K562 (cell line): ENCODE measurements at regions not wholly inside any gene's neighbourhood (a gene's known extent, or its start where the extent isn't known, plus 50 kb on each side); places are given as distances from the start of the nearest gene placed in this dataset.

Source experiments
- ATAC-seq: fragments of 200-7000 bp; cut with Tn5 transposase; 3 replicates; pipeline ENCODE4 v1.9.1; 2020; ENCODE audit warnings: moderate library complexity
- BruUV-seq: library from RNA; stranded (reverse); fragments of 400-500 nt; replicated peaks from 2 replicates; lab custom pipeline; 2021; lab: Mats Ljungman, UMichigan
- CTCF ChIA-PET: fragments of 300-600 bp; formaldehyde crosslinking; extraction: SDS; loops from one replicate; lab custom pipeline; 2021; ENCODE audit warnings: low intra/inter-chr PET ratio; lab: Yijun Ruan, JAX
- POLR2A ChIA-PET: fragments of 300-600, 350-650 bp; sonication (Branson Sonifier 250); formaldehyde crosslinking; extraction: SDS; loops from one replicate; lab custom pipeline; 2021; ENCODE audit warnings: antibody characterized with exemption, inconsistent platforms; lab: Yijun Ruan, JAX
- DNase-seq, 4 experiments: peaks; one replicate each; pipeline versions ENCODE4 v3.0.0 to v3.0.0-alpha.2; 2011 to 2018; ENCODE audit warnings: low spot score in 3 of 4, mixed read lengths in 3 of 4; ENCODE audit errors: extremely low read depth in 1 of 4
- FAIRE-seq: peaks from 2 replicates; lab custom pipeline; 2011; peaks lifted over from hg19 to GRCh38; lab: Jason Lieb, UNC
- H2AFZ ChIP-seq: 2 replicates; pipeline ENCODE4 v1.6.0; 2011; ENCODE audit warnings: low read depth, low read length, control low read depth, inconsistent platforms
- H3K27ac ChIP-seq: fragments of 200-600 bp; 3 replicates; pipeline ENCODE4 v1.8.0; 2011; ENCODE audit warnings: low read depth, mild to moderate bottlenecking, control low read depth, inconsistent platforms, low read length, moderate library complexity, mixed read lengths; ENCODE audit errors: extremely low read depth
- H3K27me3 ChIP-seq, 2 experiments: fragments of 300-600 bp in 1 of 2; 2 replicates in 1 of 2; 3 replicates in 1 of 2; pipeline versions ENCODE4 v1.6.0 to v1.8.0; 2011; ENCODE audit warnings: inconsistent platforms in 2 of 2, low read length in 2 of 2, mild to moderate bottlenecking in 1 of 2, mixed read lengths in 1 of 2, moderate library complexity in 1 of 2; ENCODE audit not compliant: control insufficient read depth in 2 of 2, insufficient read depth in 2 of 2
- H3K36me3 ChIP-seq: fragments of 300-600 bp; 3 replicates; pipeline ENCODE4 v1.8.0; 2011; ENCODE audit warnings: mild to moderate bottlenecking, low read length, inconsistent platforms; ENCODE audit not compliant: control insufficient read depth, insufficient read depth
- H3K4me1 ChIP-seq, 2 experiments: fragments of 200-600 bp in 1 of 2; replicated peaks in 1 of 2; 2 replicates in 1 of 2; 3 replicates in 1 of 2; pipeline versions ENCODE4 v1.5.1 to v1.8.0; 2011; ENCODE audit warnings: inconsistent platforms in 2 of 2, low read length in 2 of 2, mild to moderate bottlenecking in 1 of 2, mixed read lengths in 1 of 2, moderate library complexity in 1 of 2; ENCODE audit not compliant: control insufficient read depth in 2 of 2, insufficient read depth in 2 of 2
- H3K4me2 ChIP-seq: 2 replicates; pipeline ENCODE4 v1.6.1; 2011; ENCODE audit warnings: low read length, control low read depth, inconsistent platforms, mixed read lengths; ENCODE audit not compliant: insufficient read depth
- H3K4me3 ChIP-seq: fragments of 200-600 bp; sonication (generic), shearing (Covaris generic); 2 replicates; pipeline ENCODE4 v1.5.1; 2016; ENCODE audit warnings: control low read depth, inconsistent platforms
- H3K79me2 ChIP-seq: fragments of 200-600 bp; 3 replicates; pipeline ENCODE4 v1.8.0; 2011; ENCODE audit warnings: low read length, inconsistent platforms; ENCODE audit not compliant: control insufficient read depth, insufficient read depth
- H3K9ac ChIP-seq, 2 experiments: 2 replicates each; pipeline versions ENCODE4 v1.6.0 to v1.6.1; 2011; ENCODE audit warnings: low read depth in 2 of 2, low read length in 2 of 2, control low read depth in 1 of 2, inconsistent platforms in 1 of 2, mild to moderate bottlenecking in 1 of 2, mixed read lengths in 1 of 2; ENCODE audit not compliant: insufficient read depth in 1 of 2
- H3K9me1 ChIP-seq: one replicate; pipeline ENCODE4 v1.6.0; 2011; ENCODE audit warnings: inconsistent platforms, mild to moderate bottlenecking, low read length, moderate library complexity; ENCODE audit not compliant: control insufficient read depth, insufficient read depth
- H3K9me3 ChIP-seq: replicated peaks from 2 replicates; pipeline ENCODE4 v1.5.1; 2011; ENCODE audit warnings: low read depth, low read length, inconsistent platforms; ENCODE audit not compliant: control insufficient read depth, insufficient read depth
- H4K20me1 ChIP-seq: replicated peaks from 2 replicates; pipeline ENCODE4 v1.6.1; 2011; ENCODE audit warnings: low read length, inconsistent platforms, mixed read lengths; ENCODE audit not compliant: control insufficient read depth, insufficient read depth
- CEBPG ChIP-seq, 3 experiments: fragments of 200-800 bp in 1 of 3; sonication (Bioruptor generic) in 1 of 3; sonication (generic) in 1 of 3; formaldehyde crosslinking in 1 of 3; IDR thresholded peaks in 2 of 3; conservative IDR thresholded peaks in 1 of 3; 2 replicates each; pipeline versions ENCODE4 v1.6.1 to v1.8.0; 2016 to 2022; ENCODE audit warnings: missing compliant biosample characterization in 2 of 3, missing genetic modification characterization in 2 of 3, mild to moderate bottlenecking in 1 of 3, missing genetic modification reagents in 1 of 3
- MEIS2 ChIP-seq: fragments of 450-650 bp; IDR thresholded peaks from 2 replicates; pipeline ENCODE4 v1.6.1; 2014; ENCODE audit warnings: mild to moderate bottlenecking; ENCODE audit not compliant: partially characterized antibody
- PHB ChIP-seq: fragments of 250-450 bp; sonication (Bioruptor Pico); IDR thresholded peaks from 2 replicates; pipeline ENCODE4 v1.5.0; 2021
- PHF8 ChIP-seq: fragments of 200-600 bp; sonication (generic); IDR thresholded peaks from 2 replicates; pipeline ENCODE4 v1.6.1; 2012; ENCODE audit warnings: mixed run types, mild to moderate bottlenecking, inconsistent platforms, low read length, moderate library complexity, borderline replicate concordance
- PTBP1 ChIP-seq: fragments of 200-400 bp; formaldehyde crosslinking; IDR thresholded peaks from 2 replicates; pipeline ENCODE4 v1.6.1; 2017; ENCODE audit warnings: low read depth, low read length
- SIX5 ChIP-seq, 2 experiments: IDR thresholded peaks; 2 replicates each; pipeline ENCODE4 v1.6.1; 2011; ENCODE audit warnings: low read length in 2 of 2, borderline replicate concordance in 1 of 2, low read depth in 1 of 2, mild to moderate bottlenecking in 1 of 2, moderate library complexity in 1 of 2; ENCODE audit not compliant: insufficient read depth in 1 of 2
- TAF1 ChIP-seq: IDR thresholded peaks from 2 replicates; pipeline ENCODE4 v1.6.1; 2011; ENCODE audit warnings: mild to moderate bottlenecking, low read length, moderate library complexity; ENCODE audit not compliant: insufficient read depth, control insufficient read depth, severe bottlenecking; ENCODE audit errors: extremely low read depth
- ZKSCAN1 ChIP-seq: fragments of 150-350 bp; IDR thresholded peaks from 2 replicates; pipeline ENCODE4 v1.6.1; 2016; ENCODE audit warnings: low read depth, low read length
- ZNF134 ChIP-seq: fragments of 250-450 bp; sonication (Bioruptor Pico); conservative IDR thresholded peaks from 2 replicates; pipeline ENCODE4 v1.4.0; 2020
- WGBS: fragments of 100-300 bp; shearing (Covaris generic); methylation state at CpG from one replicate; pipeline ENCODE4 v1.1.6; 2016; ENCODE audit warnings: low coverage, mixed read lengths; ENCODE audit not compliant: insufficient coverage; ENCODE audit errors: missing lambda C conversion rate; 5-methylcytosine and 5-hydroxymethylcytosine counted together
- in situ Hi-C: fragments of 300-500 bp; cut with MboI; formaldehyde crosslinking; loops from 4 replicates; pipeline ENCODE4 v1.15.0; 2018; ENCODE audit warnings: inconsistent platforms, mixed read lengths
- intact Hi-C: fragments of 100-400 bp; cut with micrococcal nuclease; formaldehyde crosslinking; loops from 2 replicates; pipeline ENCODE4 v1.14.2; 2022
- TF ChIP-seq, protein P1 (sequence below): fragments of 450-650 bp; formaldehyde crosslinking; IDR thresholded peaks from 2 replicates; pipeline ENCODE4 v1.4.0; 2020; ENCODE audit warnings: mild to moderate bottlenecking, moderate library complexity
- TF ChIP-seq, protein P2 (sequence below): fragments of 450-650 bp; IDR thresholded peaks from 2 replicates; pipeline ENCODE4 v1.6.1; 2014; ENCODE audit warnings: low read depth, mild to moderate bottlenecking, moderate library complexity, borderline replicate concordance

DNA sequence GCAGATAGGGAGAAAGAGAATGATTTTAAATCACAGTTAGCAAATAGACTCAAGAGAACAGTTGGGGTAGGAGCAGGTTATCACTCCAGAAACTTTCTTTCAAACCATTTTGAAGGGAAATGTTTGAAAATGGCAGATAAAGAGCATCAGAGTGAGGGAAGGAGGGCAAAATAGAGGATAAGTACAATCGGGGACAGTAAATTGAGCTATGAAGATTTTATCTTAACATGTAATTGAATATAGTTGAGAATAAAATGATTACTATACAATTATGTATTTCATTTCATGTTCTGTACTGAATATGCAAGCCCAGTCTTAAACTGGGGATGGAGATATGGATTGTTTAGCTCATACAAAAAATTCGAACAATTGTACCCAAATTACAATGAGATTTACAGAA is 54.0 kb downstream of the MAP10 start:
- ChIA-PET POLR2A (interaction anchor here (0.6 kb wide), 2 partner anchors 9 to 33 kb away, joined by 3 read pairs; no protein-coding TSS in a partner anchor), CTCF (no interaction called here)
- Histone ChIP-seq H3K4me1 (no peaks in the 10 kb centered on the region), H3K4me2 (no peak overlapping the region), H3K4me3 (no peak overlapping the region), H4K20me1 (no peaks in the 10 kb centered on the region), H3K9me3 (no peaks in the 10 kb centered on the region), H3K9ac (no peak overlapping the region), H3K27me3 (peaks cover 3 to 4% of the 10 kb centered on the region in 2 experiments; a peak in 2 of 5 replicates), H3K79me2 (no peaks in the 10 kb centered on the region), H3K9me1 (no peaks in the 10 kb centered on the region), H3K36me3 (no peaks in the 10 kb centered on the region), H2AFZ (no peak overlapping the region), H3K27ac (no peak overlapping the region)
- WGBS = 0% methylated on average over 2 of the region's 2 CpGs
- in situ Hi-C loops = no loop called here
- no TSS peak for BruUV-seq
- FAIRE-seq = no peak
- TF ChIP-seq ZNF134 (CRISPR knock-in tag) = no peak
- TF ChIP-seq, protein P1, sequence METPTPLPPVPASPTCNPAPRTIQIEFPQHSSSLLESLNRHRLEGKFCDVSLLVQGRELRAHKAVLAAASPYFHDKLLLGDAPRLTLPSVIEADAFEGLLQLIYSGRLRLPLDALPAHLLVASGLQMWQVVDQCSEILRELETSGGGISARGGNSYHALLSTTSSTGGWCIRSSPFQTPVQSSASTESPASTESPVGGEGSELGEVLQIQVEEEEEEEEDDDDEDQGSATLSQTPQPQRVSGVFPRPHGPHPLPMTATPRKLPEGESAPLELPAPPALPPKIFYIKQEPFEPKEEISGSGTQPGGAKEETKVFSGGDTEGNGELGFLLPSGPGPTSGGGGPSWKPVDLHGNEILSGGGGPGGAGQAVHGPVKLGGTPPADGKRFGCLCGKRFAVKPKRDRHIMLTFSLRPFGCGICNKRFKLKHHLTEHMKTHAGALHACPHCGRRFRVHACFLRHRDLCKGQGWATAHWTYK (CRISPR knock-in tag) = no peak
- ATAC-seq = no peak
- intact Hi-C loops = no loop called here
- DNase-seq = no peak

DNA sequence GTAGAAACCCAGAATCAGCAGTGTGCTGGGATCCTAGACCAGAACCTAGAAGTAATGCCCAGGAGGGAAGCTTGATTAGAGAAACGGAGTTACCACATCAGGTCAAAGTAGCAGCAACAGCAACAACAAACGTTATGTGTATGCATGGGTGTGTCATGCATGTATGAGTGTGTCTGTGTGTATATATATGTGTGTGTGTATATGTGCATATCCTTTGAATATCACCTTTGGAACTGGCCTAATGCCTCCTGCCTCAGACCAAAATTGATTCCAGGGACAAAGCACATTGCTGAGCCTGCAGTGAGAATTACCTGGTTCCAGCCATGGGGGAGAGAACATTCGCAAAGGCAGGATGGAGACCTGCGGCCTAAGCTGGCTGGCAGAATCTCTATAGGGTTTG is 55.9 kb downstream of the MAP10 start:
- BruUV-seq = no TSS peak
- TF ChIP-seq SIX5 (IDR thresholded peaks at IDR 0.05; ENCODE audit: borderline replicate concordance in 1 of 2, insufficient read depth in 1 of 2, low read depth in 1 of 2, low read length in 2 of 2) (no peak), TAF1 (no peak), CEBPG (CRISPR knock-in tag; IDR thresholded peaks at IDR 0.05) (no peak), CEBPG (tag; conservative IDR thresholded peaks at IDR 0.05 in 1 of 2, IDR thresholded peaks at IDR 0.05 in 1 of 2) (no peak), PHB (no peak), MEIS2 (no peak), ZKSCAN1 (no peak), PTBP1 (no peak), PHF8 (no peak)
- TF ChIP-seq, protein P2, sequence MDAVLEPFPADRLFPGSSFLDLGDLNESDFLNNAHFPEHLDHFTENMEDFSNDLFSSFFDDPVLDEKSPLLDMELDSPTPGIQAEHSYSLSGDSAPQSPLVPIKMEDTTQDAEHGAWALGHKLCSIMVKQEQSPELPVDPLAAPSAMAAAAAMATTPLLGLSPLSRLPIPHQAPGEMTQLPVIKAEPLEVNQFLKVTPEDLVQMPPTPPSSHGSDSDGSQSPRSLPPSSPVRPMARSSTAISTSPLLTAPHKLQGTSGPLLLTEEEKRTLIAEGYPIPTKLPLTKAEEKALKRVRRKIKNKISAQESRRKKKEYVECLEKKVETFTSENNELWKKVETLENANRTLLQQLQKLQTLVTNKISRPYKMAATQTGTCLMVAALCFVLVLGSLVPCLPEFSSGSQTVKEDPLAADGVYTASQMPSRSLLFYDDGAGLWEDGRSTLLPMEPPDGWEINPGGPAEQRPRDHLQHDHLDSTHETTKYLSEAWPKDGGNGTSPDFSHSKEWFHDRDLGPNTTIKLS = no peak

More for the DNA sequence above, 55.9 kb downstream of the MAP10 start:
- intact Hi-C loops = no loop called here
- Histone ChIP-seq H3K27me3 (peaks cover 3 to 8% of the 10 kb centered on the region in 2 experiments; a peak in 3 of 5 replicates), H3K36me3 (no peaks in the 10 kb centered on the region), H2AFZ (no peak overlapping the region), H3K9me1 (no peaks in the 10 kb centered on the region), H3K9me3 (no peaks in the 10 kb centered on the region), H3K79me2 (no peaks in the 10 kb centered on the region), H4K20me1 (no peaks in the 10 kb centered on the region), H3K27ac (no peak overlapping the region), H3K4me2 (no peak overlapping the region), H3K4me3 (no peak overlapping the region), H3K9ac (no peak overlapping the region), H3K4me1 (no peaks in the 10 kb centered on the region)
- FAIRE-seq (no peak), DNase-seq (no peak), ATAC-seq (no peak)
- ChIA-PET POLR2A (no interaction called here), CTCF (no interaction called here)
- 0% methylated on average over 4 of the region's 4 CpGs for WGBS
- in situ Hi-C loops = no loop called here
